Activated T-cell treated with anti-CD3 and anti-CD28 coated beads, Interleukin-2, amount 50 U/mL, for 1 hour (primary cell): ENCODE measurements at regions not wholly inside any gene's neighbourhood (a gene's known extent, or its start where the extent isn't known, plus 50 kb on each side); places are given as distances from the start of the nearest gene placed in this dataset.
"Not testable (repeated sequence)": the region's sequence is repeated elsewhere in the genome, so short reads cannot be mapped to it uniquely, and the experiment has no call there.

Source experiments
- DNase-seq: peaks from one replicate; pipeline ENCODE4 v3.0.0-alpha.2; 2020

GRCh38 chr21:28391938-28392849 is 600.5 kb downstream of the LTN1 start:
- no peak for DNase-seq

- no peak for DNase-seq
These were observed 605.5 kb downstream of the LTN1 start for GRCh38 chr21:28387220-28387619.

- DNase-seq: no peak
These were observed 606.8 kb downstream of the LTN1 start for GRCh38 chr21:28385845-28386244.

- DNase-seq: not testable (repeated sequence)
These were observed 611.5 kb downstream of the LTN1 start for GRCh38 chr21:28381000-28381745.

GRCh38 chr21:28380241-28380640 is 612.4 kb downstream of the LTN1 start:
- no peak for DNase-seq

- DNase-seq: no peak
These were observed 614.7 kb downstream of the LTN1 start for GRCh38 chr21:28378026-28378425.

GRCh38 chr21:28375708-28376385 is 616.8 kb downstream of the LTN1 start:
- DNase-seq: no peak

GRCh38 chr21:28374881-28375280 is 617.8 kb downstream of the LTN1 start:
- DNase-seq: no peak

- no peak for DNase-seq
These were observed 621.0 kb downstream of the LTN1 start for GRCh38 chr21:28371713-28372112.

GRCh38 chr21:28359300-28359699 is 633.4 kb downstream of the LTN1 start:
- DNase-seq: no peak

- DNase-seq: no peak
These were observed 634.0 kb downstream of the LTN1 start for GRCh38 chr21:28358702-28359101.

- no peak for DNase-seq
These were observed 634.5 kb downstream of the LTN1 start for GRCh38 chr21:28358170-28358569.

- no peak for DNase-seq
These were observed 634.9 kb downstream of the LTN1 start for GRCh38 chr21:28357743-28358142.

- DNase-seq: no peak
These were observed 636.3 kb downstream of the LTN1 start for GRCh38 chr21:28356422-28356821.

GRCh38 chr21:28345934-28346333 is 646.7 kb downstream of the LTN1 start:
- no peak for DNase-seq

- DNase-seq: no peak
These were observed 647.7 kb downstream of the LTN1 start for GRCh38 chr21:28344985-28345384.

- DNase-seq: no peak
These were observed 650.4 kb downstream of the LTN1 start for GRCh38 chr21:28342212-28342810.

GRCh38 chr21:28339403-28339802 is 653.3 kb downstream of the LTN1 start:
- DNase-seq: no peak

- no peak for DNase-seq
These were observed 653.9 kb downstream of the LTN1 start for GRCh38 chr21:28338701-28339305.

GRCh38 chr21:28337315-28337714 is 655.4 kb downstream of the LTN1 start:
- no peak for DNase-seq

- no peak for DNase-seq
These were observed 656.4 kb downstream of the LTN1 start for GRCh38 chr21:28336314-28336713.

GRCh38 chr21:28334407-28334806 is 658.3 kb downstream of the LTN1 start:
- DNase-seq: no peak
